Calu3 (cell line): ENCODE measurements at regions not wholly inside any gene's neighbourhood (a gene's known extent, or its start where the extent isn't known, plus 50 kb on each side); places are given as distances from the start of the nearest gene placed in this dataset.

Source experiments
- BruUV-seq: library from RNA; stranded (reverse); fragments of 400-500 nt; replicated peaks from 2 replicates; lab custom pipeline; 2021; lab: Mats Ljungman, UMichigan
- CTCF ChIA-PET: fragments of 300-600 bp; sonication (Branson Sonifier 250); formaldehyde crosslinking; loops from one replicate; lab custom pipeline; 2022; ENCODE audit warnings: antibody characterized with exemption; lab: Charles Lee
- DNase-seq: peaks from one replicate; pipeline ENCODE4 v3.0.0; 2022
- H3K27ac Mint-ChIP-seq: one replicate; pipeline ENCODE4 v1.8.0; 2022; ENCODE audit warnings: mixed read lengths; ENCODE audit not compliant: unreplicated experiment
- H3K27me3 Mint-ChIP-seq: one replicate; pipeline ENCODE4 v1.8.0; 2022; ENCODE audit warnings: mixed read lengths; ENCODE audit not compliant: unreplicated experiment
- H3K36me3 Mint-ChIP-seq: one replicate; pipeline ENCODE4 v1.8.0; 2022; ENCODE audit warnings: mild to moderate bottlenecking, moderate library complexity, mixed read lengths; ENCODE audit not compliant: insufficient read depth, unreplicated experiment
- H3K4me1 Mint-ChIP-seq: one replicate; pipeline ENCODE4 v1.8.0; 2022; ENCODE audit warnings: mild to moderate bottlenecking, low read depth, mixed read lengths; ENCODE audit not compliant: unreplicated experiment
- H3K4me3 Mint-ChIP-seq: one replicate; pipeline ENCODE4 v1.8.0; 2022; ENCODE audit warnings: mild to moderate bottlenecking, low read depth, moderate library complexity, mixed read lengths; ENCODE audit not compliant: unreplicated experiment
- H3K9me3 Mint-ChIP-seq: one replicate; pipeline ENCODE4 v1.8.0; 2022; ENCODE audit warnings: low read depth, mixed read lengths; ENCODE audit not compliant: unreplicated experiment
- CTCF ChIP-seq: fragments of 200-600 bp; IDR thresholded peaks from one replicate; pipeline ENCODE4 v1.8.0; 2022; ENCODE audit warnings: antibody characterized with exemption; ENCODE audit not compliant: unreplicated experiment
- intact Hi-C: fragments of 100-400 bp; cut with micrococcal nuclease; formaldehyde crosslinking; loops from one replicate; pipeline ENCODE4 v1.10.0; 2022; ENCODE audit not compliant: unreplicated experiment

- DNase-seq: no peak
- no peaks in the 10 kb centered on the region for H3K27me3 Mint-ChIP-seq
- no peak overlapping the region for H3K4me3 Mint-ChIP-seq
- BruUV-seq: no TSS peak
- H3K36me3 Mint-ChIP-seq: no peaks in the 10 kb centered on the region
- H3K4me1 Mint-ChIP-seq: no peaks in the 10 kb centered on the region
- no peak overlapping the region for H3K27ac Mint-ChIP-seq
- intact Hi-C loops: no loop called here
- TF ChIP-seq CTCF: no peak
- H3K9me3 Mint-ChIP-seq: no peaks in the 10 kb centered on the region
- CTCF ChIA-PET: no interaction called here
Observed at GRCh38 chr3:81908561-81908960, 147.1 kb upstream of the GBE1 start.

DNA sequence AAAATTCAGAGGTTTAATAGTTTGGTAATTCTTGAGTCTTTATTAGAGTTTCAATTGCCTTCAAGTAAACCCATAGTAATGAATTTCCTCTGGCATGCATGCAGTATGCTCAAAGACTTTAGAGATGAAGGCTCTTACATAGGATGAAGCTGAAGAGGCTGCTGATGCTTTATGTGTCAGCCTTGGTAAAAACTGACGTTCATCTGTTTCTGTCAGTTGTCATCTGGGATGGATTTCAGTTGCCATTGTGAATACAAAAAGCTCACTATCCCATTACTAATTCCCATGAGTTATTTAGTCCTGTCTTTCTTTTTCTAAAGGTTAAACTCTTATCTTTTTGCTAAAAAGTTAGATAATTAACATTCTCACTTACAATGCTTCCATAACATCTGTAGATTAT lies 136.9 kb upstream of the GBE1 start:
- CTCF ChIA-PET: no interaction called here

GRCh38 chr3:81894598-81894997 lies 133.2 kb upstream of the GBE1 start:
- no peak for TF ChIP-seq CTCF
- no peak overlapping the region for H3K27ac Mint-ChIP-seq
- H3K27me3 Mint-ChIP-seq: no peaks in the 10 kb centered on the region
- CTCF ChIA-PET: no interaction called here
- no peak overlapping the region for H3K4me3 Mint-ChIP-seq
- BruUV-seq: no TSS peak
- H3K36me3 Mint-ChIP-seq: no peaks in the 10 kb centered on the region
- DNase-seq: no peak
- intact Hi-C loops: no loop called here
- peaks cover 4% of the 10 kb centered on the region for H3K9me3 Mint-ChIP-seq
- no peaks in the 10 kb centered on the region for H3K4me1 Mint-ChIP-seq

More for the DNA sequence above, 136.9 kb upstream of the GBE1 start:
- peaks cover 4% of the 10 kb centered on the region for H3K9me3 Mint-ChIP-seq
- no TSS peak for BruUV-seq
- intact Hi-C loops: no loop called here
- DNase-seq: no peak
- no peak overlapping the region for H3K4me3 Mint-ChIP-seq
- no peaks in the 10 kb centered on the region for H3K27me3 Mint-ChIP-seq
- H3K36me3 Mint-ChIP-seq: no peaks in the 10 kb centered on the region
- no peak for TF ChIP-seq CTCF
- no peak overlapping the region for H3K27ac Mint-ChIP-seq
- H3K4me1 Mint-ChIP-seq: no peaks in the 10 kb centered on the region

- DNase-seq: no peak
- CTCF ChIA-PET: no interaction called here
- no peak overlapping the region for H3K27ac Mint-ChIP-seq
- no peaks in the 10 kb centered on the region for H3K9me3 Mint-ChIP-seq
- intact Hi-C loops: no loop called here
- TF ChIP-seq CTCF: no peak
- no peaks in the 10 kb centered on the region for H3K36me3 Mint-ChIP-seq
- H3K4me1 Mint-ChIP-seq: no peaks in the 10 kb centered on the region
- BruUV-seq: no TSS peak
- no peak overlapping the region for H3K4me3 Mint-ChIP-seq
- no peaks in the 10 kb centered on the region for H3K27me3 Mint-ChIP-seq
Observed at GRCh38 chr3:81891055-81891895, 129.8 kb upstream of the GBE1 start.
